GM21825 (cell line): ENCODE measurements at regions not wholly inside any gene's neighbourhood (a gene's known extent, or its start where the extent isn't known, plus 50 kb on each side); places are given as distances from the start of the nearest gene placed in this dataset.

ENCODE experiments used
- ATAC-seq: cut with Tn5 transposase; IDR thresholded peaks from one replicate; pipeline ENCODE4 v1.9.1; 2021; ENCODE audit warnings: mild to moderate bottlenecking, moderate library complexity; ENCODE audit not compliant: unreplicated experiment

- ATAC-seq = no peak
These were observed 153.3 kb upstream of the TBL1X start for GRCh38 chrX:9311421-9312160.

DNA sequence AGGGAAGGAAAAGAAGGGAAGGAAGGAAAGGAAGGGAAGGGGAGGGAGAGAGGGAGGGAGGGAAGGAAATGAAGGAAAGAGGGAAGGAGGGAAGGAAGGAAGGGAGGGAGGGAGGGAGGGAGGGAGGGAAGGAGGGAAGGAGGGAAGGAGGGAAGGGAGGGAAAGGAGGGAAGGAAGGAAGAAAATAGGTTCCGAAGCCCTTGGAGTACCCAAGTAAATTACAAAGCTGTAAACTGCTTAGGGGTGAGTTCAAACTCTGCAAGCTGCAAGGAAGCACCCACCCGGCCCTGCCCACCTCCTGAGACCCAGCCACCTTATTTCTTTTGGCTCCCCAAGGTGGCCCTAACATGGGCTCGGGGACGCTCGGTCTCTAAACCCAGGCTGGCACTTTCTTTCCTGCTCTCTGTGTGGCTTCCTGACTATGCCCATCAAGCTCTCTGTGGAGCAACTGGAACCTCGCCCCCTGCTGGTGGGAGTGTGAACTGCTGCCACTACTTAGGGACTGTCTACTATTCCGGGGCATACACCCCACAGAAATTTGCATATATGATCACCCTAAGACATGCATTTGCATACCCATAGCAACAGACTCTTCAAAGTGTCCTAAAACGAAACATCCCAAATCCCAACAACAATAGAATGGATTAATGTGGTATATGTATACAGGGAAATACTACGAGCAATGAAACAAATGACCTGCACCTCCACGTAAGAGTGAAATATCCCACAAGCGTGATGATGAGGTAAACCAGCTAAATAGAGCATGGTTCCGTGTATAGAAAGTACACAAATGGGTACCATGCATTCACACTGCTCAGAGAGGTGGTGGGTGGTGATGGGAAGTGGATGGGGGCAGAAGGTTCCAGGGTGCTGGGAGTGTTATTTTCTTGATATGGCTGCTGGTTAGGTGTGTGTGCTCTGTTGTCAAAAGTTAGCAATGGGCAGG lies 151.7 kb upstream of the TBL1X start:
- peak; percentile 72 for ATAC-seq

DNA sequence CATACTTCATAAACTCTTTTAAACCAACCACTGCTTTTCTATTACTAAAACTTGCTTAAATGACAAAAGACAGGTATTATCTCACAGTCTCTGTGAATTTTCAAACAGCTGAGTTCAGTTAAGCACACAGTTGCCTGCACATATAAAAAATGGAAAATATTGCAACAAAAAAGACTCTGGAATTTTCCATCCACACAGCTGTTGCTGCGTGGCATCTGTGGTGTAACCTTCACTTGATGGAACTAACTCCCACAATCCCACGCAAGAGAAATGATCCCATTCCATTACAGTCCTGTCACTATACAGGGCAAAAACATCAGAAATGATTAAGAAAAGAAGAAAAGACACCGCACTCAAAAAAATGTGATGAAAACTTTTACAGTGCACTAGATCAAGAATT lies 149.8 kb upstream of the TBL1X start:
- ATAC-seq = no peak

DNA sequence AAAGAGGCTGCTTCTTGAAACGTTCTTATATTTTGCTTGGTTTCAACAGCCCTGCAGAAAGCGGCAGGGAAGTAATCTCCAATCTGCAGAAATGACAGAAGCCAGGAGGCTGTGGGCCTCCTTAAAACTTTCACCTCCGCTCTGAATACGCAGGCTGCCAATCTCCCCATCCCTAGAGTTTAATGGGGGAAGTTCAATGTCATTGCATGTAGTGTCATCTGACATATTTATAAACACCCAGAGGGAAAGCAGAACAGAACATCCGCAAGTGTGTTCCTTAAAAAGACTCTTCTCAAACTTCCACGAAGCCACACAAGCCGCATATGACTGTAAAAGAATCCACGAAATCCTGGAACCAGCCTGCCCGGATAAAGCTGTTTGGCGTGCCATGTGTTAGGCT lies 148.8 kb upstream of the TBL1X start:
- no peak for ATAC-seq

GRCh38 chrX:9317176-9317575 lies 147.7 kb upstream of the TBL1X start:
- ATAC-seq = no peak

GRCh38 chrX:9318213-9318612 lies 146.6 kb upstream of the TBL1X start:
- ATAC-seq = no peak

GRCh38 chrX:9318766-9319165 lies 146.1 kb upstream of the TBL1X start:
- ATAC-seq = no peak

- no peak for ATAC-seq
These were observed 143.9 kb upstream of the TBL1X start for GRCh38 chrX:9320940-9321339.

- ATAC-seq = no peak
These were observed 140.2 kb upstream of the TBL1X start for GRCh38 chrX:9324676-9325075.

GRCh38 chrX:9326369-9326768 lies 138.5 kb upstream of the TBL1X start:
- ATAC-seq = no peak

- ATAC-seq = no peak
These were observed 137.6 kb upstream of the TBL1X start for GRCh38 chrX:9327086-9327746.

GRCh38 chrX:9327747-9328145 lies 137.1 kb upstream of the TBL1X start:
- ATAC-seq = no peak

DNA sequence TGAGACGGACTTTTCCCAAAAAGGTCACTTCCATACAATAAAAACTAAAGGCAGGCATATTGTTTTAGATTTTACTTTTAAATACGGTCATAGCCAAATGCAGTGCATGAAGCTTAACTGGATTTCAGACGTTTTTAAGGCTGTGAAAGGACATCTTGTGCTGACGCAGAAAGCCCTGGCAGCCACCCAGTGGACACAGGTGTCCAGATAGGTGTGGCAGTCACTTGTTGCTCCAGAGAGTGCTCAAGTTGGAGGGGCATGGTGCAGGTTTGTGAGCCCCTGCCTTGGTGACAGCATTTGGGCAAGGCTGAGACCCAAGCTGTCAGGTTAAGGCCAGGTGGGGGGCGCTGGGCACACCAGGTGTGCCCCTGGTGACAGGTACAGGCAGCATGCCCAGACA lies 135.8 kb upstream of the TBL1X start:
- no peak for ATAC-seq

GRCh38 chrX:9330249-9330982 lies 134.4 kb upstream of the TBL1X start:
- ATAC-seq = no peak

GRCh38 chrX:9333873-9334560 lies 130.8 kb upstream of the TBL1X start:
- no peak for ATAC-seq

DNA sequence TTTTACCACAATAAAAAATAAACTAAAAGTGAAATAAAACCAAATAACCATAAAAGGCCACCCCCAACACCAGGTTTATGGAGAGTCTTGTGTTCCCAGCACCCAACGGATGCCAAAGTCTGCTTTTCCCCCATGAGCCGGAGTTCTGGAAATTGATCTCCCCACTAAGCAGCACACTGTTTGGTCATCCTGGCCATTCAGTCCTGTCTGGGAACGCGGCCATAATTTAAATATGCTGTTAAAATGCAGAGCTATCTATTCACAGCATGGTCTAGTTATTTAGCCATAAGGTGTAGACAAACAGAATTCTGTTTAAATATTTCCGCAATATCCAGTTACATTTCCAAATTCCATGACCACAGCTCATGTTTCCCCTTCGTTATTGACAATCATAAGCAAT lies 129.6 kb upstream of the TBL1X start:
- no peak for ATAC-seq

GRCh38 chrX:9336456-9336855 lies 128.4 kb upstream of the TBL1X start:
- no peak for ATAC-seq

DNA sequence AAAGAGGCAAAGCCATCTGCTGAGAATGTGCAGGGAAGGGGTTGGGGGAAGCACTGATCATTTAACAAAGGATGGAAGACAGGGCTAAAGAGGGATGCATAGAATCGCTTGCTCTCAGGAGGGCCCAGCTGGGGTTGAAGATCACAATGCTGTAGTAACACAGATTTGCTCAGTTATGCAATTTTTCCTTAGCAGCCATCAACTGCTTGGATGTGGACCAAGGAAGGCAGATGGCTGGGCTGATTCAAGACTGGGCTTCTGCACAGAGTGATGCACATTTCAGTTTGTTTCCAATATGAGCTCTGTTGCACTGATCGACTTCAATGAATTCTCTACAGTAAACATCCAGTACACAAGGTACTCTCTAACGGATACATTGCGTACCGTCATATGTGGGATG lies 127.8 kb upstream of the TBL1X start:
- ATAC-seq = no peak

DNA sequence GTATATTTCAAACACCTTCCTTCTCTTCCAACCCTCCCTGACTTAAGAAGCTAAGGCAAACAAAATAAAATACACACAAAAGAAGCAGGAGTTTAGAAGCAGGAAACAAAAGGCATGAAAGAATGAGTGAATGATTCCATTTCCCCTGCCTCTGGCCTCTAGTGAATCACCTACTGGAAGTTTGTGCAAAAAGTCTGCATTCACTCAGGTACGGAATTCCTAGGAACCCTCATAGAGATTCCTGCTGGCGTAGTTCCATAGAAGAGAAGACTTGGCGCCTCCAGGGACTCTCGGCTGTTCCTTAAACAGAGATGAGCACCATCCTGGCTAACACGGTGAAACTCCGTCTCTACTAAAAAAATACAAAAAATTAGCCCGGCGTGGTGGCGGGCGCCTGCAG lies 125.9 kb upstream of the TBL1X start:
- ATAC-seq = no peak
